22Rv1 (cell line): ENCODE measurements at regions not wholly inside any gene's neighbourhood (a gene's known extent, or its start where the extent isn't known, plus 50 kb on each side); places are given as distances from the start of the nearest gene placed in this dataset.

ENCODE experiments used
- CTCF ChIP-seq: fragments of 450-650 bp; IDR thresholded peaks from 2 replicates; pipeline ENCODE4 v1.5.1; 2017; ENCODE audit warnings: mild to moderate bottlenecking
- ZFX ChIP-seq: fragments of 450-650 bp; IDR thresholded peaks from 2 replicates; pipeline ENCODE4 v1.6.1; 2017; ENCODE audit warnings: antibody characterized with exemption, borderline replicate concordance

GRCh38 chr12:75807494-75807893, 224.1 kb downstream of the PHLDA1 start:
- no peak for TF ChIP-seq CTCF
- TF ChIP-seq ZFX: no peak
